Caco-2 (cell line): ENCODE measurements at regions not wholly inside any gene's neighbourhood (a gene's known extent, or its start where the extent isn't known, plus 50 kb on each side); places are given as distances from the start of the nearest gene placed in this dataset.

Experiments
- BruUV-seq: library from RNA; stranded (reverse); fragments of 400-500 nt; replicated peaks from 2 replicates; lab custom pipeline; 2021; lab: Mats Ljungman, UMichigan
- CTCF ChIA-PET: fragments of 300-600 bp; sonication (Branson Sonifier 250); formaldehyde crosslinking; loops from one replicate; lab custom pipeline; 2022; ENCODE audit warnings: antibody characterized with exemption; lab: Charles Lee
- POLR2A ChIA-PET: fragments of 300-600 bp; sonication (Branson Sonifier 250); formaldehyde crosslinking; loops from one replicate; lab custom pipeline; 2022; ENCODE audit warnings: antibody characterized with exemption; lab: Charles Lee
- DNase-seq, 2 experiments: peaks; one replicate each; pipeline versions ENCODE4 v3.0.0 to v3.0.0-alpha.2; 2020 to 2022
- H3K27me3 ChIP-seq: replicated peaks from 2 replicates; pipeline ENCODE4 v1.6.0; 2011; ENCODE audit warnings: low read length; ENCODE audit not compliant: control insufficient read depth, insufficient read depth
- H3K36me3 ChIP-seq: 2 replicates; pipeline ENCODE4 v1.5.1; 2011; ENCODE audit warnings: low read length; ENCODE audit not compliant: control insufficient read depth, insufficient read depth
- H3K4me1 ChIP-seq: fragments of 250-450 bp; sonication (Bioruptor Pico); 2 replicates; pipeline ENCODE4 v1.5.1; 2020; ENCODE audit warnings: mild to moderate bottlenecking
- H3K4me3 ChIP-seq: 2 replicates; pipeline ENCODE4 v1.5.1; 2011; ENCODE audit warnings: low read depth, mild to moderate bottlenecking, control low read depth, low read length
- H3K9me3 ChIP-seq: fragments of 250-450 bp; sonication (Bioruptor Pico); 2 replicates; pipeline ENCODE4 v1.5.1; 2020; ENCODE audit warnings: mild to moderate bottlenecking, moderate library complexity
- H3K27ac Mint-ChIP-seq: one replicate; pipeline ENCODE4 v1.8.0; 2022; ENCODE audit warnings: mixed read lengths; ENCODE audit not compliant: unreplicated experiment
- H3K27me3 Mint-ChIP-seq: one replicate; pipeline ENCODE4 v1.8.0; 2022; ENCODE audit warnings: mixed read lengths; ENCODE audit not compliant: insufficient read depth, unreplicated experiment
- H3K36me3 Mint-ChIP-seq: one replicate; pipeline ENCODE4 v1.8.0; 2022; ENCODE audit warnings: mild to moderate bottlenecking, mixed read lengths; ENCODE audit not compliant: insufficient read depth, unreplicated experiment
- H3K4me1 Mint-ChIP-seq: one replicate; pipeline ENCODE4 v1.8.0; 2022; ENCODE audit warnings: low read depth, mixed read lengths; ENCODE audit not compliant: unreplicated experiment
- H3K4me3 Mint-ChIP-seq: one replicate; pipeline ENCODE4 v1.8.0; 2022; ENCODE audit warnings: mild to moderate bottlenecking, moderate library complexity, mixed read lengths; ENCODE audit not compliant: unreplicated experiment
- H3K9me3 Mint-ChIP-seq: one replicate; pipeline ENCODE4 v1.8.0; 2022; ENCODE audit warnings: mixed read lengths; ENCODE audit not compliant: unreplicated experiment
- CTCF ChIP-seq, 2 experiments: fragments of 200-600 bp in 1 of 2; IDR thresholded peaks; 1 replicate in 1 of 2; 2 replicates in 1 of 2; pipeline versions ENCODE4 v1.5.1 to v1.8.0; 2011 to 2022; ENCODE audit warnings: antibody characterized with exemption in 1 of 2, control low read depth in 1 of 2, inconsistent platforms in 1 of 2, low read depth in 1 of 2, low read length in 1 of 2, mild to moderate bottlenecking in 1 of 2, moderate library complexity in 1 of 2; ENCODE audit not compliant: insufficient read depth in 1 of 2, severe bottlenecking in 1 of 2, unreplicated experiment in 1 of 2
- intact Hi-C: fragments of 100-400 bp; cut with micrococcal nuclease; formaldehyde crosslinking; loops from one replicate; pipeline ENCODE4 v1.10.0; 2022; ENCODE audit not compliant: unreplicated experiment

- Mint-ChIP-seq H3K36me3 (no peaks in the 10 kb centered on the region), H3K4me3 (no peak overlapping the region), H3K9me3 (no peaks in the 10 kb centered on the region), H3K27ac (no peak overlapping the region), H3K27me3 (no peaks in the 10 kb centered on the region), H3K4me1 (peaks cover 6% of the 10 kb centered on the region)
- intact Hi-C loops = no loop called here
- DNase-seq = peak; percentile 49 to 54
- H3K4me1 ChIP-seq = peaks cover 8% of the 10 kb centered on the region; the same call in 1 of the 2 replicates
- no peaks in the 10 kb centered on the region for H3K27me3 ChIP-seq
- peak; percentile 36 to 42 for TF ChIP-seq CTCF (IDR thresholded peaks at IDR 0.05; ENCODE audit: insufficient read depth in 1 of 2, low read depth in 1 of 2, low read length in 1 of 2, severe bottlenecking in 1 of 2, unreplicated experiment in 1 of 2)
- no peak overlapping the region for H3K4me3 ChIP-seq
- H3K36me3 ChIP-seq = no peaks in the 10 kb centered on the region
- ChIA-PET POLR2A (no interaction called here), CTCF (interaction anchor here (0.6 to 0.7 kb wide), 2 partner anchors 77 to 134 kb away, joined by 3 to 4 read pairs; no protein-coding TSS in a partner anchor)
- no peaks in the 10 kb centered on the region for H3K9me3 ChIP-seq
- no TSS peak for BruUV-seq
Measured at GRCh38 chr1:65075123-65075976, 72.7 kb upstream of the AK4 start.

- intact Hi-C loops = no loop called here
- Mint-ChIP-seq H3K36me3 (no peaks in the 10 kb centered on the region), H3K4me1 (peaks cover 6% of the 10 kb centered on the region), H3K27me3 (no peaks in the 10 kb centered on the region), H3K4me3 (no peak overlapping the region), H3K27ac (no peak overlapping the region), H3K9me3 (no peaks in the 10 kb centered on the region)
- Histone ChIP-seq H3K27me3 (no peaks in the 10 kb centered on the region), H3K9me3 (no peaks in the 10 kb centered on the region), H3K4me1 (peaks cover 8% of the 10 kb centered on the region; the same call in 1 of the 2 replicates), H3K4me3 (no peak overlapping the region), H3K36me3 (no peaks in the 10 kb centered on the region)
- DNase-seq = no peak
- POLR2A ChIA-PET = no interaction called here
- TF ChIP-seq CTCF (IDR thresholded peaks at IDR 0.05; ENCODE audit: insufficient read depth in 1 of 2, low read depth in 1 of 2, low read length in 1 of 2, severe bottlenecking in 1 of 2, unreplicated experiment in 1 of 2) = no peak
- CTCF ChIA-PET = no interaction called here
- no TSS peak for BruUV-seq
Measured at GRCh38 chr1:65077369-65077768, 70.6 kb upstream of the AK4 start.

- CTCF ChIA-PET = no interaction called here
- POLR2A ChIA-PET = no interaction called here
- no peaks in the 10 kb centered on the region for H3K9me3 ChIP-seq
- BruUV-seq = no TSS peak
- peaks cover 8% of the 10 kb centered on the region; the same call in 1 of the 2 replicates for H3K4me1 ChIP-seq
- no peak overlapping the region for H3K4me3 Mint-ChIP-seq
- DNase-seq = no peak
- no peaks in the 10 kb centered on the region for H3K9me3 Mint-ChIP-seq
- no peak for TF ChIP-seq CTCF (IDR thresholded peaks at IDR 0.05; ENCODE audit: insufficient read depth in 1 of 2, low read depth in 1 of 2, low read length in 1 of 2, severe bottlenecking in 1 of 2, unreplicated experiment in 1 of 2)
- no peaks in the 10 kb centered on the region for H3K36me3 Mint-ChIP-seq
- H3K27me3 Mint-ChIP-seq = no peaks in the 10 kb centered on the region
- no peak overlapping the region for H3K4me3 ChIP-seq
- intact Hi-C loops = no loop called here
- H3K27ac Mint-ChIP-seq = no peak overlapping the region
- H3K4me1 Mint-ChIP-seq = peaks cover 6% of the 10 kb centered on the region
- H3K27me3 ChIP-seq = no peaks in the 10 kb centered on the region
- H3K36me3 ChIP-seq = no peaks in the 10 kb centered on the region
Measured at GRCh38 chr1:65079941-65080340, 68.1 kb upstream of the AK4 start.
